ENCODE measurements at regions not wholly inside any gene's neighbourhood (a gene's known extent, or its start where the extent isn't known, plus 50 kb on each side); places are given as distances from the start of the nearest gene placed in this dataset.

- H3K4me1 Mint-ChIP-seq, result no peaks in the 10 kb centered on the region
- DNase-seq (ENCODE audit: low spot score in 2 of 2) (no peak), ATAC-seq (ENCODE audit: low read depth) (no peak)
- no peaks in the 10 kb centered on the region for H3K27me3 Mint-ChIP-seq
- no peak overlapping the region for H3K4me3 Mint-ChIP-seq
- no peaks in the 10 kb centered on the region for H3K36me3 Mint-ChIP-seq
- no peaks in the 10 kb centered on the region for H3K9me3 Mint-ChIP-seq
- H3K27ac Mint-ChIP-seq, result no peak overlapping the region
Measured at GRCh38 chr21:19864476-19864875, 1133.7 kb upstream of the NCAM2 start.

- Mint-ChIP-seq H3K36me3 (no peaks in the 10 kb centered on the region), H3K4me3 (no peak overlapping the region), H3K4me1 (no peaks in the 10 kb centered on the region), H3K9me3 (no peaks in the 10 kb centered on the region), H3K27me3 (no peaks in the 10 kb centered on the region), H3K27ac (no peak overlapping the region)
- DNase-seq (ENCODE audit: low spot score in 2 of 2) (no peak), ATAC-seq (ENCODE audit: low read depth) (no peak)
Measured at GRCh38 chr21:19870682-19871081, 1127.5 kb upstream of the NCAM2 start.

- ATAC-seq (ENCODE audit: low read depth) (no peak), DNase-seq (ENCODE audit: low spot score in 2 of 2) (no peak)
- Mint-ChIP-seq H3K27me3 (no peaks in the 10 kb centered on the region), H3K27ac (no peak overlapping the region), H3K36me3 (no peaks in the 10 kb centered on the region), H3K4me1 (no peaks in the 10 kb centered on the region), H3K4me3 (no peak overlapping the region), H3K9me3 (peaks cover 4% of the 10 kb centered on the region)
Measured at GRCh38 chr21:19874521-19874920, 1123.7 kb upstream of the NCAM2 start.

- no peak for ATAC-seq (ENCODE audit: low read depth)
- DNase-seq (ENCODE audit: low spot score in 2 of 2), result no peak
- no peaks in the 10 kb centered on the region for H3K27me3 Mint-ChIP-seq
- no peak overlapping the region for H3K4me3 Mint-ChIP-seq
- H3K4me1 Mint-ChIP-seq, result no peaks in the 10 kb centered on the region
- peaks cover 4% of the 10 kb centered on the region for H3K9me3 Mint-ChIP-seq
- no peaks in the 10 kb centered on the region for H3K36me3 Mint-ChIP-seq
- no peak overlapping the region for H3K27ac Mint-ChIP-seq
Measured at GRCh38 chr21:19878133-19878532, 1120.1 kb upstream of the NCAM2 start.

GRCh38 chr21:19899645-19900044 is 1098.6 kb upstream of the NCAM2 start:
- no peak for ATAC-seq (ENCODE audit: low read depth)
- no peaks in the 10 kb centered on the region for H3K4me1 Mint-ChIP-seq
- H3K9me3 Mint-ChIP-seq, result no peaks in the 10 kb centered on the region
- no peaks in the 10 kb centered on the region for H3K36me3 Mint-ChIP-seq
- no peaks in the 10 kb centered on the region for H3K27me3 Mint-ChIP-seq
- no peak for DNase-seq (ENCODE audit: low spot score in 2 of 2)
- no peak overlapping the region for H3K4me3 Mint-ChIP-seq
- H3K27ac Mint-ChIP-seq, result no peak overlapping the region

- ATAC-seq (ENCODE audit: low read depth), result no peak
- DNase-seq (ENCODE audit: low spot score in 2 of 2), result no peak
- no peaks in the 10 kb centered on the region for H3K27me3 Mint-ChIP-seq
- no peak overlapping the region for H3K27ac Mint-ChIP-seq
- no peaks in the 10 kb centered on the region for H3K9me3 Mint-ChIP-seq
- no peaks in the 10 kb centered on the region for H3K36me3 Mint-ChIP-seq
- H3K4me1 Mint-ChIP-seq, result no peaks in the 10 kb centered on the region
- no peak overlapping the region for H3K4me3 Mint-ChIP-seq
Measured at GRCh38 chr21:19900149-19900548, 1098.1 kb upstream of the NCAM2 start.

- no peak overlapping the region for H3K27ac Mint-ChIP-seq
- H3K9me3 Mint-ChIP-seq, result no peaks in the 10 kb centered on the region
- H3K36me3 Mint-ChIP-seq, result no peaks in the 10 kb centered on the region
- no peaks in the 10 kb centered on the region for H3K27me3 Mint-ChIP-seq
- ATAC-seq (ENCODE audit: low read depth), result no peak
- no peak overlapping the region for H3K4me3 Mint-ChIP-seq
- H3K4me1 Mint-ChIP-seq, result no peaks in the 10 kb centered on the region
- no peak for DNase-seq (ENCODE audit: low spot score in 2 of 2)
Measured at GRCh38 chr21:19908390-19908789, 1089.8 kb upstream of the NCAM2 start.

GRCh38 chr21:19914028-19914427 is 1084.2 kb upstream of the NCAM2 start:
- Mint-ChIP-seq H3K4me3 (no peak overlapping the region), H3K36me3 (no peaks in the 10 kb centered on the region), H3K9me3 (no peaks in the 10 kb centered on the region), H3K27ac (no peak overlapping the region), H3K27me3 (no peaks in the 10 kb centered on the region), H3K4me1 (no peaks in the 10 kb centered on the region)
- DNase-seq (ENCODE audit: low spot score in 2 of 2) (no peak), ATAC-seq (ENCODE audit: low read depth) (no peak)

- H3K36me3 Mint-ChIP-seq, result no peaks in the 10 kb centered on the region
- ATAC-seq (ENCODE audit: low read depth) (no peak), DNase-seq (ENCODE audit: low spot score in 2 of 2) (no peak)
- H3K27me3 Mint-ChIP-seq, result no peaks in the 10 kb centered on the region
- H3K9me3 Mint-ChIP-seq, result no peaks in the 10 kb centered on the region
- H3K4me1 Mint-ChIP-seq, result no peaks in the 10 kb centered on the region
- no peak overlapping the region for H3K4me3 Mint-ChIP-seq
- no peak overlapping the region for H3K27ac Mint-ChIP-seq
Measured at GRCh38 chr21:19921211-19921610, 1077.0 kb upstream of the NCAM2 start.

- DNase-seq (ENCODE audit: low spot score in 2 of 2), result no peak
- no peaks in the 10 kb centered on the region for H3K9me3 Mint-ChIP-seq
- H3K27ac Mint-ChIP-seq, result no peak overlapping the region
- no peaks in the 10 kb centered on the region for H3K36me3 Mint-ChIP-seq
- no peak overlapping the region for H3K4me3 Mint-ChIP-seq
- no peaks in the 10 kb centered on the region for H3K27me3 Mint-ChIP-seq
- no peaks in the 10 kb centered on the region for H3K4me1 Mint-ChIP-seq
- ATAC-seq (ENCODE audit: low read depth), result no peak
Measured at GRCh38 chr21:19922122-19922521, 1076.1 kb upstream of the NCAM2 start.

- H3K4me3 Mint-ChIP-seq, result no peak overlapping the region
- H3K9me3 Mint-ChIP-seq, result peaks cover 3% of the 10 kb centered on the region
- no peaks in the 10 kb centered on the region for H3K27me3 Mint-ChIP-seq
- H3K27ac Mint-ChIP-seq, result no peak overlapping the region
- no peaks in the 10 kb centered on the region for H3K36me3 Mint-ChIP-seq
- H3K4me1 Mint-ChIP-seq, result no peaks in the 10 kb centered on the region
- DNase-seq (ENCODE audit: low spot score in 2 of 2) (no peak), ATAC-seq (ENCODE audit: low read depth) (no peak)
Measured at GRCh38 chr21:19935467-19935866, 1062.7 kb upstream of the NCAM2 start.

GRCh38 chr21:19937619-19938018 is 1060.6 kb upstream of the NCAM2 start:
- no peak overlapping the region for H3K4me3 Mint-ChIP-seq
- DNase-seq (ENCODE audit: low spot score in 2 of 2) (no peak), ATAC-seq (ENCODE audit: low read depth) (no peak)

GRCh38 chr21:19941626-19942025 is 1056.6 kb upstream of the NCAM2 start:
- H3K4me3 Mint-ChIP-seq, result no peak overlapping the region
- H3K9me3 Mint-ChIP-seq, result peaks cover 8% of the 10 kb centered on the region
- no peaks in the 10 kb centered on the region for H3K27me3 Mint-ChIP-seq
- no peak overlapping the region for H3K27ac Mint-ChIP-seq
- no peaks in the 10 kb centered on the region for H3K36me3 Mint-ChIP-seq
- no peak for DNase-seq (ENCODE audit: low spot score in 2 of 2)
- no peak for ATAC-seq (ENCODE audit: low read depth)
- H3K4me1 Mint-ChIP-seq, result no peaks in the 10 kb centered on the region

More at GRCh38 chr21:19937619-19938018, 1060.6 kb upstream of the NCAM2 start:
- no peaks in the 10 kb centered on the region for H3K36me3 Mint-ChIP-seq
- H3K27me3 Mint-ChIP-seq, result no peaks in the 10 kb centered on the region
- no peaks in the 10 kb centered on the region for H3K4me1 Mint-ChIP-seq
- H3K9me3 Mint-ChIP-seq, result peaks cover 5% of the 10 kb centered on the region
- no peak overlapping the region for H3K27ac Mint-ChIP-seq

- Mint-ChIP-seq H3K9me3 (peaks cover 2% of the 10 kb centered on the region), H3K4me1 (no peaks in the 10 kb centered on the region), H3K27me3 (no peaks in the 10 kb centered on the region), H3K27ac (no peak overlapping the region), H3K4me3 (no peak overlapping the region), H3K36me3 (no peaks in the 10 kb centered on the region)
- no peak for ATAC-seq (ENCODE audit: low read depth)
- DNase-seq (ENCODE audit: low spot score in 2 of 2), result no peak
Measured at GRCh38 chr21:19950347-19950746, 1047.9 kb upstream of the NCAM2 start.

GRCh38 chr21:19969156-19969555 is 1029.1 kb upstream of the NCAM2 start:
- ATAC-seq (ENCODE audit: low read depth) (no peak), DNase-seq (ENCODE audit: low spot score in 2 of 2) (no peak)
- Mint-ChIP-seq H3K4me3 (no peak overlapping the region), H3K9me3 (peaks cover 9% of the 10 kb centered on the region), H3K27ac (no peak overlapping the region), H3K4me1 (no peaks in the 10 kb centered on the region), H3K27me3 (no peaks in the 10 kb centered on the region), H3K36me3 (no peaks in the 10 kb centered on the region)

- Mint-ChIP-seq H3K9me3 (peaks cover 2% of the 10 kb centered on the region), H3K27me3 (no peaks in the 10 kb centered on the region), H3K36me3 (no peaks in the 10 kb centered on the region), H3K4me3 (no peak overlapping the region), H3K27ac (no peak overlapping the region), H3K4me1 (no peaks in the 10 kb centered on the region)
- no peak for DNase-seq (ENCODE audit: low spot score in 2 of 2)
- no peak for ATAC-seq (ENCODE audit: low read depth)
Measured at GRCh38 chr21:19981938-19982337, 1016.3 kb upstream of the NCAM2 start.
